G401 (cell line): ENCODE measurements at regions not wholly inside any gene's neighbourhood (a gene's known extent, or its start where the extent isn't known, plus 50 kb on each side); places are given as distances from the start of the nearest gene placed in this dataset.
"Not testable (repeated sequence)": the region's sequence is repeated elsewhere in the genome, so short reads cannot be mapped to it uniquely, and the experiment has no call there.

Experiments used
- DNase-seq: peaks from one replicate; pipeline ENCODE4 v3.0.0-alpha.2; 2015; ENCODE audit warnings: low spot score
- in situ Hi-C: cut with HindIII; loops from 2 replicates; pipeline ENCODE4 v1.10.0; 2016; ENCODE audit warnings: low sequenced_read_pairs, mixed read lengths

- DNase-seq = no peak
- in situ Hi-C loops = no loop called here
Observed at GRCh38 chr20:24842918-24843715, 106.0 kb upstream of the CST7 start.

- in situ Hi-C loops = no loop called here
- DNase-seq = no peak
Observed at GRCh38 chr20:24850176-24850575, 98.9 kb upstream of the CST7 start.

GRCh38 chr20:24851346-24852019 lies 97.6 kb upstream of the CST7 start:
- in situ Hi-C loops = no loop called here

GRCh38 chr20:24853916-24854315 lies 95.2 kb upstream of the CST7 start:
- in situ Hi-C loops = no loop called here
- no peak for DNase-seq

More at GRCh38 chr20:24851346-24852019, 97.6 kb upstream of the CST7 start:
- no peak for DNase-seq

GRCh38 chr20:24855848-24856247 lies 93.2 kb upstream of the CST7 start:
- DNase-seq = no peak
- in situ Hi-C loops = no loop called here

GRCh38 chr20:24858500-24858899 lies 90.6 kb upstream of the CST7 start:
- in situ Hi-C loops, DNase-seq: not testable (repeated sequence)

- DNase-seq = no peak
- in situ Hi-C loops = no loop called here
Observed at GRCh38 chr20:24859539-24859938, 89.5 kb upstream of the CST7 start.

- in situ Hi-C loops = no loop called here
- DNase-seq = no peak
Observed at GRCh38 chr20:24862186-24862585, 86.9 kb upstream of the CST7 start.

- in situ Hi-C loops = no loop called here
- DNase-seq = no peak
Observed at GRCh38 chr20:24862606-24863005, 86.5 kb upstream of the CST7 start.

GRCh38 chr20:24863356-24863755 lies 85.7 kb upstream of the CST7 start:
- in situ Hi-C loops = no loop called here
- DNase-seq = no peak

GRCh38 chr20:24866008-24866407 lies 83.1 kb upstream of the CST7 start:
- no peak for DNase-seq
- in situ Hi-C loops = no loop called here

GRCh38 chr20:24866742-24867141 lies 82.3 kb upstream of the CST7 start:
- no peak for DNase-seq
- in situ Hi-C loops = no loop called here

GRCh38 chr20:24867556-24867955 lies 81.5 kb upstream of the CST7 start:
- in situ Hi-C loops = no loop called here
- DNase-seq = no peak

GRCh38 chr20:24868396-24868927 lies 80.6 kb upstream of the CST7 start:
- DNase-seq = no peak
- in situ Hi-C loops = no loop called here

GRCh38 chr20:24868959-24869358 lies 80.1 kb upstream of the CST7 start:
- in situ Hi-C loops = no loop called here
- DNase-seq = no peak

- DNase-seq = no peak
- in situ Hi-C loops = no loop called here
Observed at GRCh38 chr20:24870057-24870456, 79.0 kb upstream of the CST7 start.

- in situ Hi-C loops = no loop called here
- DNase-seq = no peak
Observed at GRCh38 chr20:24870881-24871280, 78.2 kb upstream of the CST7 start.

- no peak for DNase-seq
- in situ Hi-C loops = no loop called here
Observed at GRCh38 chr20:24871480-24872213, 77.4 kb upstream of the CST7 start.

- no peak for DNase-seq
- in situ Hi-C loops = no loop called here
Observed at GRCh38 chr20:24872291-24873024, 76.6 kb upstream of the CST7 start.
